Gastroesophageal sphincter (tissue), 3 donors: ENCODE measurements at regions not wholly inside any gene's neighbourhood (a gene's known extent, or its start where the extent isn't known, plus 50 kb on each side); places are given as distances from the start of the nearest gene placed in this dataset.
"Not testable (repeated sequence)": the region's sequence is repeated elsewhere in the genome, so short reads cannot be mapped to it uniquely, and the experiment has no call there.

ENCODE experiments used
- CTCF ChIP-seq, 4 experiments: fragments of 200-600 bp in 2 of 4; fragments of 450-650 bp in 2 of 4; sonication (generic) in 1 of 4; IDR thresholded peaks; one replicate each; pipeline ENCODE4 v1.5.1; 2017 to 2019; ENCODE audit warnings: antibody characterized with exemption in 4 of 4, mild to moderate bottlenecking in 2 of 4, moderate library complexity in 2 of 4
- POLR2A ChIP-seq, 2 donors: fragments of 450-650 bp; IDR thresholded peaks; one replicate each; pipeline ENCODE4 v1.6.1; 2017; ENCODE audit warnings: antibody characterized with exemption in 2 of 2, mild to moderate bottlenecking in 2 of 2, moderate library complexity in 1 of 2
- POLR2AphosphoS5 ChIP-seq: sonication (generic); formaldehyde crosslinking; IDR thresholded peaks from one replicate; pipeline ENCODE4 v1.6.1; 2017; ENCODE audit warnings: antibody characterized with exemption

- TF ChIP-seq CTCF (IDR thresholded peaks at IDR 0.05); POLR2A (IDR thresholded peaks at IDR 0.05); POLR2AphosphoS5: not testable (repeated sequence)
Measured at GRCh38 chr14:105662592-105662991, 136.2 kb downstream of the TMEM121 start.
